IPS DF 4.7 (cell line): ENCODE measurements at regions not wholly inside any gene's neighbourhood (a gene's known extent, or its start where the extent isn't known, plus 50 kb on each side); places are given as distances from the start of the nearest gene placed in this dataset.

Source experiments
- DNase-seq: peaks from one replicate; pipeline ENCODE4 v3.0.0-alpha.2; 2013; ENCODE audit warnings: low spot score; ENCODE audit errors: extremely low read depth

GRCh38 chr2:173667014-173667413, 298.2 kb downstream of the SP3 start:
- DNase-seq, result no peak

- no peak for DNase-seq
These were observed 297.8 kb downstream of the SP3 start for GRCh38 chr2:173667415-173667814.

- no peak for DNase-seq
These were observed 295.8 kb downstream of the SP3 start for GRCh38 chr2:173669271-173669853.

- DNase-seq, result no peak
These were observed 295.3 kb downstream of the SP3 start for GRCh38 chr2:173669888-173670287.

GRCh38 chr2:173672573-173673340, 292.4 kb downstream of the SP3 start:
- no peak for DNase-seq

- DNase-seq, result no peak
These were observed 291.5 kb downstream of the SP3 start for GRCh38 chr2:173673640-173674039.

- no peak for DNase-seq
These were observed 288.5 kb downstream of the SP3 start for GRCh38 chr2:173676647-173677046.

GRCh38 chr2:173678186-173678585, 287.0 kb downstream of the SP3 start:
- DNase-seq, result no peak

- no peak for DNase-seq
These were observed 284.6 kb downstream of the SP3 start for GRCh38 chr2:173680574-173680973.

- no peak for DNase-seq
These were observed 283.1 kb downstream of the SP3 start for GRCh38 chr2:173681881-173682650.

GRCh38 chr2:173684896-173685459, 280.2 kb downstream of the SP3 start:
- DNase-seq, result no peak

GRCh38 chr2:173690349-173690748, 274.8 kb downstream of the SP3 start:
- no peak for DNase-seq

- no peak for DNase-seq
These were observed 273.1 kb downstream of the SP3 start for GRCh38 chr2:173692068-173692467.

GRCh38 chr2:173693044-173693589, 272.1 kb downstream of the SP3 start:
- no peak for DNase-seq

GRCh38 chr2:173696274-173696673, 268.9 kb downstream of the SP3 start:
- DNase-seq, result no peak

GRCh38 chr2:173697929-173698328, 267.2 kb downstream of the SP3 start:
- no peak for DNase-seq

- DNase-seq, result no peak
These were observed 259.5 kb downstream of the SP3 start for GRCh38 chr2:173705656-173706055.

- no peak for DNase-seq
These were observed 258.2 kb downstream of the SP3 start for GRCh38 chr2:173706936-173707335.

- DNase-seq, result no peak
These were observed 256.4 kb downstream of the SP3 start for GRCh38 chr2:173708806-173709205.

GRCh38 chr2:173711816-173712215, 253.4 kb downstream of the SP3 start:
- DNase-seq, result no peak

- no peak for DNase-seq
These were observed 251.1 kb downstream of the SP3 start for GRCh38 chr2:173713904-173714555.
